CD4-positive, alpha-beta T cell treated with Interleukin-17A for 1 hour (primary cell): ENCODE measurements at regions not wholly inside any gene's neighbourhood (a gene's known extent, or its start where the extent isn't known, plus 50 kb on each side); places are given as distances from the start of the nearest gene placed in this dataset.

Source experiments
- DNase-seq: peaks from one replicate; pipeline ENCODE4 v3.0.0-alpha.2; 2020

GRCh38 chr4:181289198-181289597, 954.0 kb upstream of the TENM3 start:
- no peak for DNase-seq

DNA sequence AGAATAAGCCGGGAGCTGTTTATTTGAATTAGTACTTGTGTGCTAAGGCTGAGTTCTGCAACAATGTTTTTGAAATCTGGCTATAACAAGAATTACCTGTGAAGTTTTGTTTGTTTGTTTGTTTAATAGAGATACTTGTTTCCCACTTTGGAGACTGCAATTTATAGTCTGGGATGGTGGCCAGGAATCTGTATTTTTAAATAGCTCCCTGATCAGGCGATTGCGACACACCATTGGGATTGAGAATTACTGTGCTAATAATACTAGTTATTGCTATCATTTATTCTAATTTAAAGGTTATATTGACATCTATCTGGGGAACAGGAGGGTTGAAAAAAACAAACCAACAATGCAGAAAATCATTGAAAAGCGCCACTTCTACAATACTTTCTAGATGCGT, 951.6 kb upstream of the TENM3 start:
- no peak for DNase-seq

- DNase-seq, result no peak
Measured at GRCh38 chr4:181293014-181293413, 950.2 kb upstream of the TENM3 start.

DNA sequence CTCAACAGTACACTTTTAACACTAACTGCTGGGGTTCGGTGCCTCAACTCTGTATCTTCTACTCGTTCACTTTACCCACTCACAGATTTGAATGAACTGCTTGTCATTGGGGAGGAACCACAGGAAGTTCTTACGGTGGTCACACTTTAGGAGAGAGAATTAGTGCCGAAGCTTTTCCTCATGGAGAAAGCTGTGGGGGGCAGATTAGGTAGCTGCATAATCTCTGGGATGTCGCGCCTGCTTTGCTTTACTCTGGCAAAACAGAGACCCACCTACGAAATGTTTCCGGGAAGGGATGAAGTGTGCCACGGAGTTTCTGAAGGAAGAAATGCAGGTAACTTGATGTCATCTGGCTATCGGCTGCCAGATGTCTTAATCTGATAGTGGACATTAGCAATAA, 949.7 kb upstream of the TENM3 start:
- no peak for DNase-seq

- no peak for DNase-seq
Measured at GRCh38 chr4:181294421-181294820, 948.8 kb upstream of the TENM3 start.

- DNase-seq, result peak; percentile 2
Measured at GRCh38 chr4:181301735-181302710, 941.2 kb upstream of the TENM3 start.

DNA sequence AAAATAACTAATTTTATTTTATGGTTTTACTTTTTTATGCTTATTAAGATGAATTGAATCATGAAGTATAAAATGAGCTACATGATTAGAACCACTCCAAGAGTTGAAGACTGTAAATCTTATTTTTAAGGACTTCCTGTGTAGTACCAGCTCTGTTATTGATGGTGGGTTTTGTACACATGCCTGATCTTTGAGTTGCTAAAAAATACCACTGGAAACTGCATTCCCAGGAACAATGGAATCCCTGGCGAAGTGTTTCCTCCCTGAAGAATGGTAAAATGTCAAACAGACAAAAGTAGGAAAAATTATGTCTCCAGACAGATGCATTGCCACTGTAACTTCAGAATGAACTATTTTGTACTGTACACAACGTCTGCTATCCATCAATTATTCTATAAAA, 935.4 kb upstream of the TENM3 start:
- DNase-seq, result no peak

DNA sequence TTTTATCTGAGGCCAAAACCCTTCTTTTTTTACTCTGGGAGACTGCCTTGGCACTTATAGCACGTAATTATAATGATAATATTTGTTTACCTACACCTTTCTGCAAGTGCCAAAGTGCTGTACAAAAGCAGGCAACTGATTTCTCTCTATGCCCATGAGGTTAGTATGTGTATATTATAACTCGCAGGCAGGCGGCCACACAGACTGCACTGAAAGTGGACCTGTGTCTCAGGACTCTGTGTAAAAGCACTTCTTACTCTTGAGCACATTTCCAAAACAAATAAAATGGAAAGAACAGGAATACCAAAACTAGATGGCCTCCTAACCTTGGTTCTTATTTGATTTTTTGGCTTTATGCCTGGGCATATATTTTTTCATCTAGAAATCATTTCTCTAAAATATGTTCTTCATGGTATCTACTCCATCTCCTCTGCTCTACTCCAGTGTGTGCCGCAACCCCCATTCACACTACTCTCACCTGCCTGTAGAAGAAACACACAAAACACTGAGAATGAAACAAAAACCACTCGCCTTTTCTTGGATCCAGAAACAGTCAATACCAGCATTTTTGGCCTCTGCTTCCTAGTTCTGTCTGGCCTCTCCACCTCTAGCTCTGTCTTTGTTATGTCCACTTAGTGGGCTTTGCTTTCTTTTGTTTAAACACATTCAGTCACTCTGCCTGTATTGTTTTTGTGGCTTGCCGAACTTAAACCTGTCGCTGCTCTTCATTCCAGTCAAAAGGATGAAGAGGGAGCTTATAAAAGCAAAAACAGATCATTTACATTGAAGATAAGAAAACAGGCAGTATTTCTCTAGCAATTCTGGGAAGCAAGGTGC, 934.5 kb upstream of the TENM3 start:
- DNase-seq, result no peak

GRCh38 chr4:181312066-181312465, 931.1 kb upstream of the TENM3 start:
- no peak for DNase-seq

DNA sequence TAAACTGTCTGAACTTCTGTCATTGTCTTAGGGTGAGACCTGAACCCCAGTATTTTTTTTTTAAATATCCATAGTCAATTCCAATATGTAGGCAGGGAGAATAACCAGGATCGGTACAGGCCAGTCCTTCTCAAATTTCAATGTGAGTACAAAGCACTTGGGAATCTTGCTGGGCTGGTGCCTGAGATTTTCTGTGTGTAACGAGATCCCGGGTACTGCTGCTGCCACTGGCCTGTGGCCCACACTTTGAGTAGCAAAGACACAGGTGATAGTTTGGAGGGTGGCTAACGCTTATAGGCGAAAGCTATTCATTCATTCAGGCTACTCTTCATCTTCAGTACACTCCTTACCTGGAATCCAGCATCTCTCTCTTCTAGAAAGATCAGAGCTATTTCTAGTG, 923.6 kb upstream of the TENM3 start:
- no peak for DNase-seq

DNA sequence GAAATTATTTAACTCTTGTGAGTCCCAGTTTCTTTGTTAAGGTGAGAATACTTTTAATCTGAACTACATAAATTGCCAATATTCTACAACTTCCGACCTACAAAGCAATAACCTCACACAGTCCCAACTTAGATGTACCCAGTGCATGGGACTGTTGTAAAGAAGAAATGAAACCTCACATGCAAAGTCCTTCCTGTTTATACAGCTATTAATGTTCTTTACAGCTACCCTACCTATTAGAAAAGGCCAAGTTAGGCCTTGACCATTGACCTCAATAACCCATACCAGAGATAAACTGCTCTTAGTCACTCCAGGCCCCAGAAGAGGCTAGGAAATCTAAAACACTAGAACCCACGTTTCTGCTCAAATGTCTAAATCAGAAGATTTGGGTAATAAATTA, 920.1 kb upstream of the TENM3 start:
- DNase-seq, result no peak

DNA sequence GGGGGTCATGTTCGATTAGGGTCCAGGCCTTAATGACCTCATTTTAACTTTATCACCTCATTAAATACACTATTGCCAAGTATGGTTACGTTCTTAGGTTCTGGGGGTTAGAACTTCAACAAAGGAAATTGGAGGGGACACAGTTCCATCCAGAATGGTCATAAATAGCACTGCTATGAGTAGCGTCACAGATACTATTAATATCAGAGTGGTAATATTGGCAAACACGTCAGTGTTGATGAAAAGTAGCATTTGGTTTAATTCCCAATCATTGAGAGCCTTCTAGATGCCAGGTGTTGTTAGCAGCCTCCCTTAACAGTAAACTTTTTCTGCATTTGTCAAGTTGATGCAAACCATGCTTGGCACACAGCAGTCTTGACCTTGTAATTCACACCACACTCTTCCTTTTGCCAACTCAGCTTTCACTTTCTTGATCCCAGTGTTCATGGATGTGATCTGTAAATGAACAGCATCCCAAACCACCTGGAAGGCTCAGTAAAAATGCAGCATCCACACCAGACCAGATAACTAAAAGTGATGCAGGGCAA, 912.5 kb upstream of the TENM3 start:
- no peak for DNase-seq

DNA sequence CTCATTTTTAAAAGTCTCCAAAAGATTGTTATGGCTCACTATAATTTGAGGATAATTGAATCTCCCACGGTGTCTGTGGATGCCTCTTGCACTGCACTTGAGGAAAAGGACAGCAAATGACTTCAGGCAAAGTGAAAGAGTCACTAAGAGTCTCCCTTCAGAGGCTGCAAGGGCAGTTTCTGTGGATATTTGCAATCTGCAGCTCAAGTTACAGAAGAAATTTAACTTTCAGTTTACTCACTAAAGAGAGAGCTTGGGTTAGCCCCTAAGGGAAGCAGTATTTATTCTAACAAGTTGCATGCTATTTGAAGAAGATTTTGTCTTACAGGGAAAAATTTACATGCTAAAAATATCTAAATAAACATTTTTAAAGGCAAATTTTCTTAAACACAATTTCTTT, 912.0 kb upstream of the TENM3 start:
- no peak for DNase-seq

DNA sequence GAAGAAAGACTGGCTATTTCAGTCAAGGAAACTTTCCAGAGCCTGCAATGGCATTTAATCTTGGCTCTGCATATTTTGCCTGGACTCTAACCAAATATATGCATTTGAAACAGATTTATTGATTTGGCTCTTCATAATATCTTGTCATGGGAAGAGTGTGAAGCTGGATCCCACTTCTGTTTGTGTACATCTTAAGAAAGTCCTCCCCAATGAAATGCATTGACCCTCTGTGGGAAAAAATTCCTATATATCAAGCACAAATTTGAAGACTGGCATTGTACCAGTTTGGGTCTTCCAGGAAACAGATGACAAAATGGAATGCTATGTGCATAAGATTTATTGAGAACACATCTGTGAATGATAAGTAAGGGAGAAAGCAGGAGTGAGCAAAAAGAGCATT, 897.3 kb upstream of the TENM3 start:
- no peak for DNase-seq

GRCh38 chr4:181350615-181351415, 892.4 kb upstream of the TENM3 start:
- DNase-seq, result no peak

GRCh38 chr4:181364504-181364903, 878.7 kb upstream of the TENM3 start:
- DNase-seq, result no peak

DNA sequence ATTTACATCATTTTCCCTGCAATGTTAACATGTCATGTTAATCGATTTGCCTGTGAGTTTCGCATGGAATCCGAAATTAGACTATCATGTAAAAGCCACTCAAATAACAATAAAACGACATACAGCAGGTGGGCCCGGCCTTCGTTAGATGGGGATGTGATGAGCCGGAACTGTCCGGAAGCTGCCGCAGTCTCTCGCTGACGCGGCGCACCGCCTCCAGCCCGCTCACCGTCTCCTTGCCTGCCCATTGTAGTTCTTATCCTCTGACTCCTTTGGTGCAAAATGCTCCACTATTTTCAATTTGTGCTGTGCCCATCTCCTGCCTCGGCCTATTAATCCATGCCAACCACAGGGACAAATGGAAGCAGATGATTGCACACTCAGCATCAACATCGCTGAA, 877.5 kb upstream of the TENM3 start:
- DNase-seq, result no peak

- DNase-seq, result no peak
Measured at GRCh38 chr4:181372014-181372413, 871.2 kb upstream of the TENM3 start.

DNA sequence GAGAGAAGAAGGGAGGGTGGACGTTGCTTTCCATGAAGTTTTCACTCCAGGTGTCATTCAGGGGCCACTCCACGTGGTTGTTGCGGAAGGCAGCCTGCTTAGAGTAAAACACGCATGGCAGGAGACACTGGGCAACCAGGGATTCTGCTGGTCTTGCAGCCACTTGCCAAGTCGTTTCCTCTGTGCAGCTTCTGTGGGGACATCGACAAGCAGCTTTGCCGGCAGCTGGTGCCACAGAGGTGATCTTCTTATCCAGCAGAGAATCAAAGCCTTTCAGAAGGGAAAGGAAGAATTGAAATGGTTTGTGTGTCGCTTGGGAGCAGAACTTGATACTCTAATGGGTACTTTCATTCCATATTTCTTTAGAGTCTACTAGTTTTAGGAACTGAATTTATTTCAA, 867.1 kb upstream of the TENM3 start:
- DNase-seq, result no peak

GRCh38 chr4:181388061-181388460, 855.1 kb upstream of the TENM3 start:
- no peak for DNase-seq

GRCh38 chr4:181416966-181417365, 826.2 kb upstream of the TENM3 start:
- no peak for DNase-seq

GRCh38 chr4:181418496-181418895, 824.7 kb upstream of the TENM3 start:
- no peak for DNase-seq

DNA sequence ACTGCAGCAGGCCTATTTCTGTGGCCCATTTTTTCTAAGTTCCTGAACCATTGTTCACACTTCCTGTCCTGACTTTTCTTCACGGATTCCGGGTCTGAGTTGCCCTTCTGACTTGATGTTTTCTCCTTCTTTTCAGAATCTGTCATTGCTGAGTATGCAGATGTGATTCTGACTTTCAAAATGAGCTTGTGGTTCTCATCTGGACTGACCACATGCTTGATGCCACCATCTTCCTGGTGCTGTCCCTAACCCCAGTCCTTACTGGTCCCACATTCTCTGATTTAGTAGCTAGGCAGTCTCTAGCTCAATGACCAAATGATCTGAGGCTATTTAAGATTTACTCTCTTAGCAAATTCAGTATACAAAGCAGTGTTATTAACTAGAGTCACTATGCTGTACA, 822.3 kb upstream of the TENM3 start:
- no peak for DNase-seq
